Astrocyte of the spinal cord (primary cell): ENCODE measurements at regions not wholly inside any gene's neighbourhood (a gene's known extent, or its start where the extent isn't known, plus 50 kb on each side); places are given as distances from the start of the nearest gene placed in this dataset.

Source experiments
- DNase-seq: peaks from one replicate; pipeline ENCODE4 v3.0.0; 2011; ENCODE audit warnings: low read depth, low spot score
- H3K4me3 ChIP-seq: 2 replicates; pipeline ENCODE4 v1.5.1; 2011; ENCODE audit warnings: low read depth, mild to moderate bottlenecking, low read length, moderate library complexity
- CTCF ChIP-seq: IDR thresholded peaks from 2 replicates; pipeline ENCODE4 v1.5.1; 2012; ENCODE audit warnings: low read depth, mild to moderate bottlenecking, low read length, inconsistent platforms
- in situ Hi-C: cut with HindIII; loops from 2 replicates; pipeline ENCODE4 v1.10.0; 2017; ENCODE audit warnings: low sequenced_read_pairs

- in situ Hi-C loops = no loop called here
- TF ChIP-seq CTCF = no peak
- H3K4me3 ChIP-seq = no peak overlapping the region
- DNase-seq = no peak
These were observed 194.2 kb upstream of the FOXQ1 start for GRCh38 chr6:1117530-1118286.

GRCh38 chr6:1116149-1116548 is 195.7 kb upstream of the FOXQ1 start:
- DNase-seq = no peak
- no peak overlapping the region for H3K4me3 ChIP-seq
- in situ Hi-C loops = no loop called here
- no peak for TF ChIP-seq CTCF

- DNase-seq = no peak
- no peak for TF ChIP-seq CTCF
- in situ Hi-C loops = no loop called here
- no peak overlapping the region for H3K4me3 ChIP-seq
These were observed 197.9 kb upstream of the FOXQ1 start for GRCh38 chr6:1113916-1114540.

GRCh38 chr6:1111361-1111760 is 200.5 kb upstream of the FOXQ1 start:
- TF ChIP-seq CTCF = no peak
- no peak overlapping the region for H3K4me3 ChIP-seq
- no peak for DNase-seq
- in situ Hi-C loops = no loop called here

GRCh38 chr6:1110941-1111349 is 201.0 kb upstream of the FOXQ1 start:
- no peak for DNase-seq
- in situ Hi-C loops = no loop called here
- TF ChIP-seq CTCF = no peak
- H3K4me3 ChIP-seq = no peak overlapping the region

- DNase-seq = no peak
- in situ Hi-C loops = no loop called here
- TF ChIP-seq CTCF = no peak
- no peak overlapping the region for H3K4me3 ChIP-seq
These were observed 201.7 kb upstream of the FOXQ1 start for GRCh38 chr6:1110164-1110563.
